ENCODE measurements at regions not wholly inside any gene's neighbourhood (a gene's known extent, or its start where the extent isn't known, plus 50 kb on each side); places are given as distances from the start of the nearest gene placed in this dataset.

- no peaks in the 10 kb centered on the region for H3K36me3 ChIP-seq (ENCODE audit: control insufficient read depth, insufficient read depth, low read length)
- TF ChIP-seq CTCF (IDR thresholded peaks at IDR 0.05; ENCODE audit: insufficient read depth in 1 of 2, low read depth in 1 of 2, low read length in 1 of 2, severe bottlenecking in 1 of 2, unreplicated experiment in 1 of 2) = no peak
- ChIA-PET POLR2A (no interaction called here), CTCF (no interaction called here)
- Mint-ChIP-seq H3K27me3 (ENCODE audit: insufficient read depth, unreplicated experiment) (no peaks in the 10 kb centered on the region), H3K4me3 (ENCODE audit: unreplicated experiment) (no peak overlapping the region), H3K9me3 (ENCODE audit: unreplicated experiment) (no peaks in the 10 kb centered on the region), H3K4me1 (ENCODE audit: low read depth, unreplicated experiment) (no peaks in the 10 kb centered on the region), H3K36me3 (ENCODE audit: insufficient read depth, unreplicated experiment) (no peaks in the 10 kb centered on the region), H3K27ac (ENCODE audit: unreplicated experiment) (no peak overlapping the region)
- DNase-seq = no peak
- H3K4me3 ChIP-seq (ENCODE audit: low read depth, low read length) = no peak overlapping the region
- H3K4me1 ChIP-seq = no peaks in the 10 kb centered on the region
- BruUV-seq (replicated peaks) = no TSS peak
- no peaks in the 10 kb centered on the region for H3K27me3 ChIP-seq (replicated peaks; ENCODE audit: control insufficient read depth, insufficient read depth, low read length)
- H3K9me3 ChIP-seq = no peaks in the 10 kb centered on the region
- intact Hi-C loops (cut with micrococcal nuclease; ENCODE audit: unreplicated experiment) = no loop called here
Observed at GRCh38 chr2:35688309-35688708, 667.3 kb upstream of the CRIM1 start.

GRCh38 chr2:35651688-35652323 lies 703.8 kb upstream of the CRIM1 start:
- H3K27ac Mint-ChIP-seq (ENCODE audit: unreplicated experiment) = no peak overlapping the region
- H3K36me3 Mint-ChIP-seq (ENCODE audit: insufficient read depth, unreplicated experiment) = no peaks in the 10 kb centered on the region
- CTCF ChIA-PET = no interaction called here
- Histone ChIP-seq H3K4me3 (ENCODE audit: low read depth, low read length) (no peak overlapping the region), H3K4me1 (peaks cover 11% of the 10 kb centered on the region; the same call in 1 of the 2 replicates), H3K27me3 (replicated peaks; ENCODE audit: control insufficient read depth, insufficient read depth, low read length) (no peaks in the 10 kb centered on the region), H3K9me3 (no peaks in the 10 kb centered on the region), H3K36me3 (ENCODE audit: control insufficient read depth, insufficient read depth, low read length) (no peaks in the 10 kb centered on the region)
- POLR2A ChIA-PET = no interaction called here
- peak in 1 of 2 experiments; percentile 4 for DNase-seq
- intact Hi-C loops (cut with micrococcal nuclease; ENCODE audit: unreplicated experiment) = no loop called here
- H3K9me3 Mint-ChIP-seq (ENCODE audit: unreplicated experiment) = no peaks in the 10 kb centered on the region
- H3K27me3 Mint-ChIP-seq (ENCODE audit: insufficient read depth, unreplicated experiment) = no peaks in the 10 kb centered on the region
- H3K4me3 Mint-ChIP-seq (ENCODE audit: unreplicated experiment) = no peak overlapping the region
- BruUV-seq (replicated peaks) = no TSS peak
- peaks cover 8% of the 10 kb centered on the region for H3K4me1 Mint-ChIP-seq (ENCODE audit: low read depth, unreplicated experiment)
- TF ChIP-seq CTCF (IDR thresholded peaks at IDR 0.05; ENCODE audit: insufficient read depth in 1 of 2, low read depth in 1 of 2, low read length in 1 of 2, severe bottlenecking in 1 of 2, unreplicated experiment in 1 of 2) = no peak

- H3K27me3 Mint-ChIP-seq (ENCODE audit: insufficient read depth, unreplicated experiment) = no peaks in the 10 kb centered on the region
- TF ChIP-seq CTCF (IDR thresholded peaks at IDR 0.05; ENCODE audit: insufficient read depth in 1 of 2, low read depth in 1 of 2, low read length in 1 of 2, severe bottlenecking in 1 of 2, unreplicated experiment in 1 of 2) = no peak
- POLR2A ChIA-PET = no interaction called here
- Histone ChIP-seq H3K9me3 (no peaks in the 10 kb centered on the region), H3K4me3 (ENCODE audit: low read depth, low read length) (no peak overlapping the region), H3K27me3 (replicated peaks; ENCODE audit: control insufficient read depth, insufficient read depth, low read length) (no peaks in the 10 kb centered on the region), H3K4me1 (no peaks in the 10 kb centered on the region), H3K36me3 (ENCODE audit: control insufficient read depth, insufficient read depth, low read length) (no peaks in the 10 kb centered on the region)
- BruUV-seq (replicated peaks) = no TSS peak
- no peak overlapping the region for H3K27ac Mint-ChIP-seq (ENCODE audit: unreplicated experiment)
- intact Hi-C loops (cut with micrococcal nuclease; ENCODE audit: unreplicated experiment) = no loop called here
- H3K4me3 Mint-ChIP-seq (ENCODE audit: unreplicated experiment) = no peak overlapping the region
- no peaks in the 10 kb centered on the region for H3K4me1 Mint-ChIP-seq (ENCODE audit: low read depth, unreplicated experiment)
- DNase-seq = no peak
- CTCF ChIA-PET = no interaction called here
- H3K9me3 Mint-ChIP-seq (ENCODE audit: unreplicated experiment) = no peaks in the 10 kb centered on the region
- no peaks in the 10 kb centered on the region for H3K36me3 Mint-ChIP-seq (ENCODE audit: insufficient read depth, unreplicated experiment)
Observed at GRCh38 chr2:35614640-35615039, 740.9 kb upstream of the CRIM1 start.

Measured in Caco-2 (cell line).